ENCODE measurements at regions not wholly inside any gene's neighbourhood (a gene's known extent, or its start where the extent isn't known, plus 50 kb on each side); places are given as distances from the start of the nearest gene placed in this dataset.

GRCh38 chr12:115456946-115457689 lies 773.1 kb upstream of the TBX3 start:
- TF ChIP-seq YY1 (IDR thresholded peaks at IDR 0.05; ENCODE audit: low read depth), result no peak
- TF ChIP-seq MAX (IDR thresholded peaks at IDR 0.05), result no peak
- no peak for TF ChIP-seq EP300 (IDR thresholded peaks at IDR 0.05; ENCODE audit: borderline replicate concordance)
- TF ChIP-seq, protein P1, sequence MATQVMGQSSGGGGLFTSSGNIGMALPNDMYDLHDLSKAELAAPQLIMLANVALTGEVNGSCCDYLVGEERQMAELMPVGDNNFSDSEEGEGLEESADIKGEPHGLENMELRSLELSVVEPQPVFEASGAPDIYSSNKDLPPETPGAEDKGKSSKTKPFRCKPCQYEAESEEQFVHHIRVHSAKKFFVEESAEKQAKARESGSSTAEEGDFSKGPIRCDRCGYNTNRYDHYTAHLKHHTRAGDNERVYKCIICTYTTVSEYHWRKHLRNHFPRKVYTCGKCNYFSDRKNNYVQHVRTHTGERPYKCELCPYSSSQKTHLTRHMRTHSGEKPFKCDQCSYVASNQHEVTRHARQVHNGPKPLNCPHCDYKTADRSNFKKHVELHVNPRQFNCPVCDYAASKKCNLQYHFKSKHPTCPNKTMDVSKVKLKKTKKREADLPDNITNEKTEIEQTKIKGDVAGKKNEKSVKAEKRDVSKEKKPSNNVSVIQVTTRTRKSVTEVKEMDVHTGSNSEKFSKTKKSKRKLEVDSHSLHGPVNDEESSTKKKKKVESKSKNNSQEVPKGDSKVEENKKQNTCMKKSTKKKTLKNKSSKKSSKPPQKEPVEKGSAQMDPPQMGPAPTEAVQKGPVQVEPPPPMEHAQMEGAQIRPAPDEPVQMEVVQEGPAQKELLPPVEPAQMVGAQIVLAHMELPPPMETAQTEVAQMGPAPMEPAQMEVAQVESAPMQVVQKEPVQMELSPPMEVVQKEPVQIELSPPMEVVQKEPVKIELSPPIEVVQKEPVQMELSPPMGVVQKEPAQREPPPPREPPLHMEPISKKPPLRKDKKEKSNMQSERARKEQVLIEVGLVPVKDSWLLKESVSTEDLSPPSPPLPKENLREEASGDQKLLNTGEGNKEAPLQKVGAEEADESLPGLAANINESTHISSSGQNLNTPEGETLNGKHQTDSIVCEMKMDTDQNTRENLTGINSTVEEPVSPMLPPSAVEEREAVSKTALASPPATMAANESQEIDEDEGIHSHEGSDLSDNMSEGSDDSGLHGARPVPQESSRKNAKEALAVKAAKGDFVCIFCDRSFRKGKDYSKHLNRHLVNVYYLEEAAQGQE (IDR thresholded peaks at IDR 0.05; ENCODE audit: low read depth), result no peak
- TF ChIP-seq TCF12 (IDR thresholded peaks at IDR 0.05; ENCODE audit: low read depth), result no peak
- TF ChIP-seq FOXM1 (IDR thresholded peaks at IDR 0.05; ENCODE audit: borderline replicate concordance, low read depth), result no peak
- TF ChIP-seq, protein P2, sequence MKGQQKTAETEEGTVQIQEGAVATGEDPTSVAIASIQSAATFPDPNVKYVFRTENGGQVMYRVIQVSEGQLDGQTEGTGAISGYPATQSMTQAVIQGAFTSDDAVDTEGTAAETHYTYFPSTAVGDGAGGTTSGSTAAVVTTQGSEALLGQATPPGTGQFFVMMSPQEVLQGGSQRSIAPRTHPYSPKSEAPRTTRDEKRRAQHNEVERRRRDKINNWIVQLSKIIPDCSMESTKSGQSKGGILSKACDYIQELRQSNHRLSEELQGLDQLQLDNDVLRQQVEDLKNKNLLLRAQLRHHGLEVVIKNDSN (IDR thresholded peaks at IDR 0.05), result no peak
- no peak for TF ChIP-seq TAF1 (IDR thresholded peaks at IDR 0.05; ENCODE audit: low read depth)
- no peak for TF ChIP-seq TEAD4 (IDR thresholded peaks at IDR 0.05)
- no peak for TF ChIP-seq NFIC (IDR thresholded peaks at IDR 0.05)
- no peak for TF ChIP-seq RAD21 (IDR thresholded peaks at IDR 0.05; ENCODE audit: low read depth)
